GM18868 (cell line): ENCODE measurements at regions not wholly inside any gene's neighbourhood (a gene's known extent, or its start where the extent isn't known, plus 50 kb on each side); places are given as distances from the start of the nearest gene placed in this dataset.

Source experiments
- ATAC-seq: cut with Tn5 transposase; IDR thresholded peaks from one replicate; pipeline ENCODE4 v1.9.1; 2021; ENCODE audit warnings: mild to moderate bottlenecking, moderate library complexity; ENCODE audit not compliant: unreplicated experiment

- ATAC-seq = no peak
Measured at GRCh38 chr1:222910699-222911098, 95.9 kb downstream of the DISP1 start.

GRCh38 chr1:222911866-222912265, 97.0 kb downstream of the DISP1 start:
- ATAC-seq = no peak

- ATAC-seq = no peak
Measured at GRCh38 chr1:222912730-222913129, 97.9 kb downstream of the DISP1 start.

- no peak for ATAC-seq
Measured at GRCh38 chr1:222914861-222915632, 100.2 kb downstream of the DISP1 start.

GRCh38 chr1:222916100-222916499, 101.3 kb downstream of the DISP1 start:
- no peak for ATAC-seq

GRCh38 chr1:222918801-222919477, 104.1 kb downstream of the DISP1 start:
- ATAC-seq = no peak

GRCh38 chr1:222919478-222919865, 104.6 kb downstream of the DISP1 start:
- no peak for ATAC-seq

- ATAC-seq = no peak
Measured at GRCh38 chr1:222920169-222920568, 105.3 kb downstream of the DISP1 start.

- no peak for ATAC-seq
Measured at GRCh38 chr1:222921945-222922344, 107.1 kb downstream of the DISP1 start.

- ATAC-seq = no peak
Measured at GRCh38 chr1:222923506-222923905, 108.7 kb downstream of the DISP1 start.

- no peak for ATAC-seq
Measured at GRCh38 chr1:222924136-222924706, 109.4 kb downstream of the DISP1 start.

- no peak for ATAC-seq
Measured at GRCh38 chr1:222926566-222926965, 111.7 kb downstream of the DISP1 start.

- ATAC-seq = no peak
Measured at GRCh38 chr1:222927031-222927430, 112.2 kb downstream of the DISP1 start.

GRCh38 chr1:222928212-222928611, 113.4 kb downstream of the DISP1 start:
- ATAC-seq = no peak

- no peak for ATAC-seq
Measured at GRCh38 chr1:222930070-222930469, 115.2 kb downstream of the DISP1 start.

GRCh38 chr1:222931023-222931422, 116.2 kb downstream of the DISP1 start:
- ATAC-seq = no peak

GRCh38 chr1:222933273-222933672, 118.4 kb downstream of the DISP1 start:
- ATAC-seq = no peak

GRCh38 chr1:222935239-222935900, 120.5 kb downstream of the DISP1 start:
- ATAC-seq = no peak

- ATAC-seq = no peak
Measured at GRCh38 chr1:222936042-222936441, 121.2 kb downstream of the DISP1 start.

GRCh38 chr1:222938986-222939385, 124.1 kb downstream of the DISP1 start:
- no peak for ATAC-seq

- no peak for ATAC-seq
Measured at GRCh38 chr1:222940095-222940494, 125.3 kb downstream of the DISP1 start.

GRCh38 chr1:222940906-222941305, 126.1 kb downstream of the DISP1 start:
- no peak for ATAC-seq
